ENCODE measurements at regions not wholly inside any gene's neighbourhood (a gene's known extent, or its start where the extent isn't known, plus 50 kb on each side); places are given as distances from the start of the nearest gene placed in this dataset.

GRCh38 chr1:238143038-238143437, 252.3 kb upstream of the ZP4 start:
- intact Hi-C loops (cut with DNase I) = no loop called here
- no peak for ATAC-seq

GRCh38 chr1:238141353-238141752, 250.6 kb upstream of the ZP4 start:
- ATAC-seq = no peak
- intact Hi-C loops (cut with DNase I) = no loop called here
- no peak for DNase-seq

More at GRCh38 chr1:238143038-238143437, 252.3 kb upstream of the ZP4 start:
- DNase-seq = no peak

GRCh38 chr1:238139713-238140112, 249.0 kb upstream of the ZP4 start:
- DNase-seq (no peak), ATAC-seq (no peak)
- intact Hi-C loops (cut with DNase I) = no loop called here

GRCh38 chr1:238138059-238138626, 247.4 kb upstream of the ZP4 start:
- no peak for ATAC-seq
- DNase-seq = no peak
- intact Hi-C loops (cut with DNase I) = no loop called here

- intact Hi-C loops (cut with DNase I) = no loop called here
- no peak for ATAC-seq
- DNase-seq = no peak
Observed at GRCh38 chr1:238135708-238136664, 245.3 kb upstream of the ZP4 start.

- no peak for DNase-seq
- no peak for ATAC-seq
- intact Hi-C loops (cut with DNase I) = no loop called here
Observed at GRCh38 chr1:238129677-238130076, 239.0 kb upstream of the ZP4 start.

- DNase-seq = no peak
- ATAC-seq = no peak
Observed at GRCh38 chr1:238123201-238123600, 232.5 kb upstream of the ZP4 start.

GRCh38 chr1:238119861-238120260, 229.1 kb upstream of the ZP4 start:
- intact Hi-C loops (cut with DNase I) = no loop called here
- no peak for DNase-seq
- no peak for ATAC-seq

More at GRCh38 chr1:238123201-238123600, 232.5 kb upstream of the ZP4 start:
- intact Hi-C loops (cut with DNase I) = no loop called here

GRCh38 chr1:238119060-238119459, 228.3 kb upstream of the ZP4 start:
- intact Hi-C loops (cut with DNase I) = no loop called here
- DNase-seq (no peak), ATAC-seq (no peak)

GRCh38 chr1:238115852-238116251, 225.1 kb upstream of the ZP4 start:
- ATAC-seq (no peak), DNase-seq (no peak)
- intact Hi-C loops (cut with DNase I) = no loop called here

- DNase-seq = no peak
- intact Hi-C loops (cut with DNase I) = no loop called here
- ATAC-seq = no peak
Observed at GRCh38 chr1:238112952-238113621, 222.4 kb upstream of the ZP4 start.

- ATAC-seq = peak in 1 of 2 donors; percentile 15
- intact Hi-C loops (cut with DNase I) = no loop called here
- no peak for DNase-seq
Observed at GRCh38 chr1:238111516-238111915, 220.8 kb upstream of the ZP4 start.

GRCh38 chr1:238111081-238111480, 220.4 kb upstream of the ZP4 start:
- DNase-seq = no peak
- intact Hi-C loops (cut with DNase I) = no loop called here
- ATAC-seq = no peak

GRCh38 chr1:238108417-238108816, 217.7 kb upstream of the ZP4 start:
- no peak for DNase-seq
- no peak for ATAC-seq
- intact Hi-C loops (cut with DNase I) = no loop called here

- intact Hi-C loops (cut with DNase I) = no loop called here
- DNase-seq (no peak), ATAC-seq (no peak)
Observed at GRCh38 chr1:238107322-238107721, 216.6 kb upstream of the ZP4 start.

GRCh38 chr1:238104752-238105151, 214.0 kb upstream of the ZP4 start:
- intact Hi-C loops (cut with DNase I) = no loop called here
- DNase-seq = no peak
- ATAC-seq = no peak

GRCh38 chr1:238101923-238102322, 211.2 kb upstream of the ZP4 start:
- intact Hi-C loops (cut with DNase I) = no loop called here
- no peak for ATAC-seq
- DNase-seq = no peak

- intact Hi-C loops (cut with DNase I) = no loop called here
- no peak for ATAC-seq
- DNase-seq = no peak
Observed at GRCh38 chr1:238099871-238100270, 209.1 kb upstream of the ZP4 start.

GRCh38 chr1:238089615-238090014, 198.9 kb upstream of the ZP4 start:
- ATAC-seq = no peak
- no peak for DNase-seq
- intact Hi-C loops (cut with DNase I) = no loop called here

- DNase-seq (no peak), ATAC-seq (no peak)
- intact Hi-C loops (cut with DNase I) = no loop called here
Observed at GRCh38 chr1:238088560-238089290, 198.0 kb upstream of the ZP4 start.
